K562 (cell line): ENCODE measurements at regions not wholly inside any gene's neighbourhood (a gene's known extent, or its start where the extent isn't known, plus 50 kb on each side); places are given as distances from the start of the nearest gene placed in this dataset.

Experiments used
- BCOR ChIP-seq: fragments of 450-650 bp; IDR thresholded peaks from 2 replicates; pipeline ENCODE4 v1.6.1; 2016
- DLX4 ChIP-seq: fragments of 250-450 bp; sonication (Bioruptor Pico); IDR thresholded peaks from 2 replicates; pipeline ENCODE4 v1.6.1; 2021; ENCODE audit warnings: mild to moderate bottlenecking
- FOXM1 ChIP-seq, 2 experiments: fragments of 450-650 bp in 1 of 2; sonication (generic) in 1 of 2; formaldehyde crosslinking in 1 of 2; IDR thresholded peaks; 2 replicates each; pipeline versions ENCODE4 v1.6.1 to v1.9.0; 2017 to 2022; ENCODE audit warnings: low read depth in 2 of 2, mild to moderate bottlenecking in 2 of 2, missing genetic modification reagents in 1 of 2, moderate library complexity in 1 of 2
- FOXP4 ChIP-seq: sonication (generic); formaldehyde crosslinking; IDR thresholded peaks from 2 replicates; pipeline ENCODE4 v1.8.0; 2022; ENCODE audit warnings: mild to moderate bottlenecking, missing genetic modification reagents, borderline replicate concordance
- GTF2F1 ChIP-seq: IDR thresholded peaks from 2 replicates; pipeline ENCODE4 v1.6.1; 2011; ENCODE audit warnings: low read depth, low read length, improper control_type of control experiment
- KAT8 ChIP-seq: fragments of 450-650 bp; IDR thresholded peaks from 2 replicates; pipeline ENCODE4 v1.6.1; 2016; ENCODE audit warnings: low read depth, mild to moderate bottlenecking
- PML ChIP-seq: IDR thresholded peaks from 2 replicates; pipeline ENCODE4 v1.6.1; 2012; ENCODE audit warnings: low read length, inconsistent platforms
- RBM15 ChIP-seq: fragments of 200-400 bp; formaldehyde crosslinking; IDR thresholded peaks from 2 replicates; pipeline ENCODE4 v1.6.1; 2018; ENCODE audit warnings: mild to moderate bottlenecking, low read length, moderate library complexity; ENCODE audit not compliant: insufficient read depth
- SMARCE1 ChIP-seq: fragments of 450-650 bp; IDR thresholded peaks from 2 replicates; pipeline ENCODE4 v1.7.1; 2016; ENCODE audit warnings: mild to moderate bottlenecking
- SOX6 ChIP-seq: fragments of 450-650 bp; IDR thresholded peaks from 2 replicates; pipeline ENCODE4 v1.6.1; 2014; ENCODE audit warnings: mild to moderate bottlenecking
- TEAD1 ChIP-seq, 2 experiments: fragments of 450-650 bp in 1 of 2; sonication (generic) in 1 of 2; formaldehyde crosslinking; IDR thresholded peaks; 2 replicates each; pipeline versions ENCODE4 v1.4.0 to v1.8.0; 2020 to 2022; ENCODE audit warnings: mild to moderate bottlenecking in 2 of 2, missing genetic modification reagents in 1 of 2
- THRA ChIP-seq: fragments of 450-650 bp; IDR thresholded peaks from 2 replicates; pipeline ENCODE4 v1.6.1; 2017; ENCODE audit warnings: mild to moderate bottlenecking, moderate library complexity
- ZBTB9 ChIP-seq: fragments of 450-650 bp; formaldehyde crosslinking; IDR thresholded peaks from 2 replicates; pipeline ENCODE4 v1.4.0; 2020; ENCODE audit warnings: mild to moderate bottlenecking, moderate library complexity
- ZFP30 ChIP-seq: fragments of 250-450 bp; sonication (Bioruptor Pico); IDR thresholded peaks from 2 replicates; pipeline ENCODE4 v1.8.0; 2022; ENCODE audit warnings: moderate library complexity, mild to moderate bottlenecking, inconsistent platforms, borderline replicate concordance
- ZMIZ1 ChIP-seq, 2 experiments: fragments of 150-350 bp in 1 of 2; IDR thresholded peaks; 2 replicates each; pipeline ENCODE4 v1.6.1; 2012 to 2016; ENCODE audit warnings: low read depth in 2 of 2, low read length in 2 of 2, mild to moderate bottlenecking in 1 of 2, moderate library complexity in 1 of 2
- ZNF133 ChIP-seq: fragments of 250-450 bp; sonication (Bioruptor Pico); IDR thresholded peaks from 2 replicates; pipeline ENCODE4 v1.4.0; 2020; ENCODE audit warnings: mild to moderate bottlenecking
- ZNF398 ChIP-seq: fragments of 250-450 bp; sonication (Bioruptor Pico); IDR thresholded peaks from 2 replicates; pipeline ENCODE4 v1.8.0; 2021; ENCODE audit warnings: moderate library complexity, mild to moderate bottlenecking, inconsistent platforms

GRCh38 chr9:113657765-113658544 is 194.4 kb downstream of the RGS3 start (continued):
- TF ChIP-seq BCOR (no peak), RBM15 (no peak), ZNF133 (CRISPR knock-in tag) (no peak), SMARCE1 (no peak), FOXP4 (CRISPR knock-in tag) (no peak), FOXM1 (IDR thresholded peaks at IDR 0.05; ENCODE audit: low read depth) (no peak), FOXM1 (CRISPR knock-in tag; IDR thresholded peaks at IDR 0.05; ENCODE audit: low read depth) (no peak), ZFP30 (CRISPR knock-in tag) (no peak), TEAD1 (CRISPR knock-in tag; IDR thresholded peaks at IDR 0.05) (0 out of 4 replicates have a peak, but pooled peaks of 1 of the 2 experiments have one; percentile 28), ZMIZ1 (IDR thresholded peaks at IDR 0.05; ENCODE audit: low read depth in 2 of 2, low read length in 2 of 2) (no peak), SOX6 (no peak), ZNF398 (CRISPR knock-in tag) (no peak), PML (no peak), ZBTB9 (CRISPR knock-in tag) (no peak), THRA (no peak), KAT8 (no peak), GTF2F1 (no peak), DLX4 (CRISPR knock-in tag) (no peak)
